Esophagus muscularis mucosa (tissue), 4 donors: ENCODE measurements at regions not wholly inside any gene's neighbourhood (a gene's known extent, or its start where the extent isn't known, plus 50 kb on each side); places are given as distances from the start of the nearest gene placed in this dataset.

Source experiments
- DNase-seq: peaks from one replicate; pipeline ENCODE4 v3.0.0-alpha.2; 2017; ENCODE audit errors: extremely low spot score
- H3K27ac ChIP-seq, 4 donors: fragments of 200-600 bp; sonication (generic); replicated peaks in 1 of 4; 1 replicate in 3 of 4; 2 replicates in 1 of 4; pipeline ENCODE4 v1.5.1; 2016 to 2019; ENCODE audit warnings: mild to moderate bottlenecking in 1 of 4
- H3K27me3 ChIP-seq, 4 donors: fragments of 200-600 bp; sonication (generic); one replicate each; pipeline versions ENCODE4 v1.5.1 to v1.6.0; 2016 to 2019
- H3K36me3 ChIP-seq, 4 donors: fragments of 200-600 bp; sonication (generic); one replicate each; pipeline ENCODE4 v1.5.1; 2016 to 2019
- H3K4me1 ChIP-seq, 4 donors: fragments of 200-600 bp; sonication (generic); one replicate each; pipeline ENCODE4 v1.5.1; 2016 to 2019
- H3K4me3 ChIP-seq, 4 donors: fragments of 200-600 bp; sonication (generic); 1 replicate in 2 of 4; 2 replicates in 2 of 4; pipeline ENCODE4 v1.5.1; 2016 to 2019; ENCODE audit warnings: mild to moderate bottlenecking in 4 of 4, moderate library complexity in 1 of 4
- H3K9me3 ChIP-seq, 4 donors: fragments of 200-600 bp; sonication (generic); 1 replicate in 3 of 4; 2 replicates in 1 of 4; pipeline ENCODE4 v1.5.1; 2016 to 2019
- CTCF ChIP-seq, 3 experiments: fragments of 200-600 bp in 2 of 3; fragments of 450-650 bp in 1 of 3; sonication (generic) in 2 of 3; IDR thresholded peaks; one replicate each; pipeline ENCODE4 v1.5.1; 2017 to 2019; ENCODE audit warnings: antibody characterized with exemption in 3 of 3, mild to moderate bottlenecking in 2 of 3, moderate library complexity in 1 of 3
- EP300 ChIP-seq: sonication (generic); formaldehyde crosslinking; IDR thresholded peaks from one replicate; pipeline ENCODE4 v1.6.1; 2017; ENCODE audit warnings: antibody characterized with exemption
- POLR2A ChIP-seq: fragments of 450-650 bp; IDR thresholded peaks from one replicate; pipeline ENCODE4 v1.6.1; 2017; ENCODE audit warnings: antibody characterized with exemption, moderate library complexity, mild to moderate bottlenecking, low read depth
- POLR2AphosphoS5 ChIP-seq, 2 donors: sonication (generic); formaldehyde crosslinking; IDR thresholded peaks; one replicate each; pipeline ENCODE4 v1.6.1; 2017; ENCODE audit warnings: antibody characterized with exemption in 2 of 2
- WGBS: methylation state at CpG from one replicate; pipeline ENCODE4 v1.1.5; 2018; 5-methylcytosine and 5-hydroxymethylcytosine counted together
- intact Hi-C: fragments of 100-400 bp; cut with DNase I; formaldehyde crosslinking; loops from one replicate; pipeline ENCODE4 v1.15.1; 2023

DNA sequence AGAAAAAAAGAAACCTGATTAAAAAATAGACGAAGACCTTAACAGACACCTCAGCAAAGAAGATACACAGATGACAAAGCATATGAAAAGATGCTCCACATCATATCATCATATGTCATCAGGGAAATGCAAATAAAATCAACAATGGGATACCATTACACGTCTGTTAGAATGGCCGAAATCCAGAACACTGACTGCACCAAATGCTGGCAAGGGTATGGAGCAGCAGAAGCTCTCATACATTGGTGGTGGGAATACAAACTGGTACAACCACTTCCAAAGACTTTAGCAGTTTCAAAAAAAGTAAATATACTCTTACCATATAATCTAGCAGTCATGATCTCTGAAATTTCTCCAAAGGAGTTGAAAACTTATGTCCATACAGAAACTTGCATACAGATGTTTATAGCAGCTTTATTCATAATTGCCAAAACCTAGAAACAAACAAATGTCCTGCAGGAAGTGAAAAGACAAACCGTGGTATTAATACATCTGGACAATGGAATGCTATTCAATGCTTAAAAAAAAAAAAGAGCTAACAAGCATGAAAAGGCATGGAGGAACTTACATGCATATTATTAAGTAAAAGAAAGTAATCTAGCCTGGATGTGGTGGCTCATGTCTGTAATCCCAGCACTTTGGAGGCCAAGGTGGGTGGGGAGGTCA is 107.4 kb downstream of the HES1 start:
- no peak overlapping the region for H3K27ac ChIP-seq
- no peaks in the 10 kb centered on the region for H3K4me1 ChIP-seq
- H3K36me3 ChIP-seq: no peaks in the 10 kb centered on the region
- no peak for DNase-seq
- H3K9me3 ChIP-seq: no peaks in the 10 kb centered on the region
- TF ChIP-seq POLR2AphosphoS5 (IDR thresholded peaks at IDR 0.05) (no peak), POLR2A (no peak)
- H3K27me3 ChIP-seq: no peaks in the 10 kb centered on the region
- H3K4me3 ChIP-seq: no peak overlapping the region
- 79% methylated on average over 4 of the region's 4 CpGs for WGBS
- intact Hi-C loops: no loop called here

- intact Hi-C loops: no loop called here
- WGBS: 80% methylated on average over 6 of the region's 6 CpGs
- TF ChIP-seq POLR2A (no peak), EP300 (no peak), CTCF (IDR thresholded peaks at IDR 0.05) (no peak), POLR2AphosphoS5 (IDR thresholded peaks at IDR 0.05) (no peak)
- no peak for DNase-seq
- Histone ChIP-seq H3K36me3 (no peaks in the 10 kb centered on the region), H3K27me3 (no peaks in the 10 kb centered on the region), H3K27ac (no peak overlapping the region), H3K4me1 (peaks cover 0 to 1% (median under 1%) of the 10 kb centered on the region in 4 donors), H3K4me3 (no peak overlapping the region), H3K9me3 (no peaks in the 10 kb centered on the region)
Observed at GRCh38 chr3:194244167-194244566, 107.0 kb downstream of the CPN2 start.

- Histone ChIP-seq H3K9me3 (no peaks in the 10 kb centered on the region), H3K27me3 (no peaks in the 10 kb centered on the region), H3K36me3 (no peaks in the 10 kb centered on the region), H3K4me1 (peaks cover 11 to 14% (median 12%) of the 10 kb centered on the region in 4 donors), H3K27ac (no peak overlapping the region), H3K4me3 (no peak overlapping the region)
- no peak for TF ChIP-seq POLR2A
- no peak for TF ChIP-seq EP300
- TF ChIP-seq POLR2AphosphoS5 (IDR thresholded peaks at IDR 0.05): no peak
- no peak for TF ChIP-seq CTCF (IDR thresholded peaks at IDR 0.05)
- no peak for DNase-seq
- 95% methylated on average over 2 of the region's 2 CpGs for WGBS
- intact Hi-C loops: no loop called here
Observed at GRCh38 chr3:194245474-194245873, 105.7 kb downstream of the CPN2 start.

DNA sequence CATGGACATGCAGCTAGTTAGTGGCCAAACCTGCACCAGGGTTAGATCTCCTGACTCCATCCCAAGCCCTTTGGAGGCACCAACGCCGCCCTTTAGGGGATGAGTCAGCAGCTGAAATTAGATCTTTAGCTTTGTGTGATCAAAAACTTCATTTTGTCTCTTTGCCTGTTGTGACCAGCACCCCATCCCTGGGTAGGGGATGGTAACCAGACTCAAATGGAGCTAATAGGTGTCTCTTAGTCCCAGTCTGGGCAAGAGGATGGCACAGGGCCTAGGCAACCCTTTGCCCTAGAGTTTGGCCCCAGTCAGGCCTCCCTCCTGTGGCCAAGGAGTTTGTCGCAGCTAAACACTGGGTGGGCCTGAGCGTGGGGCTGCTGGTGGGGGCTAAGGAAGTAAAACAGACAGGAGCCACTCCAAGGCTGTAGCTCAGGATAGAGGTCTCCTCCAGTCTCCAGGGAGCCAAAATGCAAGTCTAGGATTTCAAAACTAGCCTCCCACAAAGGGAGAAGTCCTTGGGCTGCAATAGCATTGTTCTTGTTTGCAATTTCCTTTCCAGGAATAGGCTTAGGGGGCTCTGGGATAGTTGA is 105.1 kb downstream of the CPN2 start:
- intact Hi-C loops: no loop called here
- no peak for DNase-seq
- no peaks in the 10 kb centered on the region for H3K27me3 ChIP-seq
- H3K4me3 ChIP-seq: no peak overlapping the region
- H3K4me1 ChIP-seq: peaks cover 17 to 20% (median 18%) of the 10 kb centered on the region in 4 donors
- H3K36me3 ChIP-seq: no peaks in the 10 kb centered on the region
- WGBS: 97% methylated on average over 4 of the region's 4 CpGs
- H3K27ac ChIP-seq: no peak overlapping the region
- TF ChIP-seq CTCF (IDR thresholded peaks at IDR 0.05) (no peak), EP300 (no peak), POLR2AphosphoS5 (IDR thresholded peaks at IDR 0.05) (no peak), POLR2A (no peak)
- H3K9me3 ChIP-seq: no peaks in the 10 kb centered on the region

GRCh38 chr3:194246709-194247349 is 104.3 kb downstream of the CPN2 start:
- Histone ChIP-seq H3K27ac (no peak overlapping the region), H3K4me1 (peaks cover 21 to 25% (median 24%) of the 10 kb centered on the region in 4 donors), H3K27me3 (no peaks in the 10 kb centered on the region), H3K36me3 (no peaks in the 10 kb centered on the region), H3K4me3 (no peak overlapping the region), H3K9me3 (no peaks in the 10 kb centered on the region)
- no peak for DNase-seq
- intact Hi-C loops: no loop called here
- 88% methylated on average over 7 of the region's 7 CpGs for WGBS
- TF ChIP-seq CTCF (IDR thresholded peaks at IDR 0.05): no peak
- no peak for TF ChIP-seq EP300
